CD4-positive, alpha-beta memory T cell (primary cell): ENCODE measurements at regions not wholly inside any gene's neighbourhood (a gene's known extent, or its start where the extent isn't known, plus 50 kb on each side); places are given as distances from the start of the nearest gene placed in this dataset.
"Not testable (repeated sequence)": the region's sequence is repeated elsewhere in the genome, so short reads cannot be mapped to it uniquely, and the experiment has no call there.

Source experiments
- CTCF ChIA-PET: fragments of 350-600 bp; sonication (Branson Sonifier 250); formaldehyde crosslinking; loops from one replicate; lab custom pipeline; 2021; ENCODE audit warnings: inconsistent platforms; ENCODE audit not compliant: partially characterized antibody; lab: Charles Lee
- POLR2A ChIA-PET: fragments of 350-600 bp; sonication (Branson Sonifier 250); formaldehyde crosslinking; loops from one replicate; lab custom pipeline; 2021; ENCODE audit not compliant: partially characterized antibody; lab: Charles Lee
- DNase-seq, 5 donors: peaks; one replicate each; pipeline versions ENCODE4 v3.0.0 to v3.0.0-alpha.2; 2020 to 2022; ENCODE audit warnings: mixed read lengths in 1 of 5
- H3K27ac ChIP-seq: one replicate; pipeline ENCODE4 v1.7.0; 2013; ENCODE audit warnings: low read depth, low read length
- H3K27me3 ChIP-seq: 2 replicates; pipeline ENCODE4 v1.7.0; 2013; ENCODE audit warnings: mild to moderate bottlenecking, low read length, moderate library complexity; ENCODE audit not compliant: insufficient read depth
- H3K36me3 ChIP-seq: 2 replicates; pipeline ENCODE4 v1.7.0; 2013; ENCODE audit warnings: mild to moderate bottlenecking, low read length, moderate library complexity; ENCODE audit not compliant: insufficient read depth
- H3K4me1 ChIP-seq: 2 replicates; pipeline ENCODE4 v1.7.0; 2013; ENCODE audit warnings: mild to moderate bottlenecking, low read length, moderate library complexity; ENCODE audit not compliant: insufficient read depth
- H3K4me3 ChIP-seq, 2 donors: one replicate each; pipeline ENCODE4 v1.7.0; 2013; ENCODE audit warnings: low read length in 2 of 2, mild to moderate bottlenecking in 1 of 2
- H3K9me3 ChIP-seq, 2 donors: one replicate each; pipeline ENCODE4 v1.7.0; 2013; ENCODE audit warnings: low read length in 2 of 2, control low read depth in 1 of 2; ENCODE audit not compliant: control insufficient read depth in 1 of 2
- H3K27ac Mint-ChIP-seq, 7 donors: one replicate each; pipeline ENCODE4 v1.8.0; 2020 to 2021; ENCODE audit warnings: mixed read lengths in 7 of 7, mild to moderate bottlenecking in 6 of 7, inconsistent platforms in 3 of 7, moderate library complexity in 3 of 7
- H3K27me3 Mint-ChIP-seq, 2 donors: one replicate each; pipeline ENCODE4 v1.8.0; 2020 to 2021; ENCODE audit warnings: mixed read lengths in 2 of 2
- H3K36me3 Mint-ChIP-seq, 2 donors: one replicate each; pipeline ENCODE4 v1.8.0; 2020 to 2021; ENCODE audit warnings: mixed read lengths in 2 of 2, inconsistent platforms in 1 of 2, mild to moderate bottlenecking in 1 of 2
- H3K4me1 Mint-ChIP-seq, 4 donors: one replicate each; pipeline ENCODE4 v1.8.0; 2020 to 2021; ENCODE audit warnings: mixed read lengths in 4 of 4, mild to moderate bottlenecking in 1 of 4
- H3K4me3 Mint-ChIP-seq, 8 donors: one replicate each; pipeline ENCODE4 v1.8.0; 2020 to 2021; ENCODE audit warnings: mixed read lengths in 8 of 8, mild to moderate bottlenecking in 7 of 8, moderate library complexity in 6 of 8, inconsistent platforms in 3 of 8
- H3K9me3 Mint-ChIP-seq, 8 donors: one replicate each; pipeline ENCODE4 v1.8.0; 2020 to 2021; ENCODE audit warnings: mixed read lengths in 8 of 8, mild to moderate bottlenecking in 5 of 8, inconsistent platforms in 3 of 8, moderate library complexity in 1 of 8
- intact Hi-C: fragments of 100-400 bp; cut with micrococcal nuclease; formaldehyde crosslinking; loops from one replicate; pipeline ENCODE4 v1.15.1; 2023

- H3K27ac Mint-ChIP-seq, result no peak overlapping the region
- no peak overlapping the region for H3K4me3 Mint-ChIP-seq
- H3K27me3 Mint-ChIP-seq, result no peaks in the 10 kb centered on the region
- CTCF ChIA-PET, result interaction anchor here (1.3 kb wide), 1 partner anchor 9 kb away, joined by 5 read pairs; no protein-coding TSS in a partner anchor
- no peaks in the 10 kb centered on the region for H3K4me1 ChIP-seq
- H3K4me1 Mint-ChIP-seq, result no peaks in the 10 kb centered on the region
- no peaks in the 10 kb centered on the region for H3K27me3 ChIP-seq
- POLR2A ChIA-PET, result no interaction called here
- intact Hi-C loops, result no loop called here
- DNase-seq, result no peak
- H3K9me3 ChIP-seq, result no peaks in the 10 kb centered on the region
- no peaks in the 10 kb centered on the region for H3K36me3 ChIP-seq
- H3K4me3 ChIP-seq, result no peak overlapping the region
- no peak overlapping the region for H3K27ac ChIP-seq
- no peaks in the 10 kb centered on the region for H3K36me3 Mint-ChIP-seq
- peaks cover 0 to 10% (median 6%) of the 10 kb centered on the region in 8 donors for H3K9me3 Mint-ChIP-seq
These were observed 105.9 kb downstream of the CDC14C start for GRCh38 chr7:49030221-49030620.

GRCh38 chr7:49033140-49033539 is 108.8 kb downstream of the CDC14C start:
- POLR2A ChIA-PET, H3K4me3 Mint-ChIP-seq, H3K36me3 Mint-ChIP-seq, H3K27me3 ChIP-seq, H3K27ac ChIP-seq, DNase-seq, H3K36me3 ChIP-seq, H3K4me1 ChIP-seq, H3K4me1 Mint-ChIP-seq, H3K27ac Mint-ChIP-seq, H3K4me3 ChIP-seq, CTCF ChIA-PET, H3K9me3 ChIP-seq, H3K27me3 Mint-ChIP-seq, intact Hi-C loops: not testable (repeated sequence)
- peaks cover 0 to 13% (median 6%) of the 10 kb centered on the region in 8 donors for H3K9me3 Mint-ChIP-seq

GRCh38 chr7:49037346-49038210 is 113.2 kb downstream of the CDC14C start:
- Mint-ChIP-seq H3K27ac (no peak overlapping the region), H3K9me3 (peaks cover 0 to 9% (median 6%) of the 10 kb centered on the region in 8 donors), H3K36me3 (no peaks in the 10 kb centered on the region), H3K4me3 (no peak overlapping the region), H3K4me1 (no peaks in the 10 kb centered on the region), H3K27me3 (no peaks in the 10 kb centered on the region)
- Histone ChIP-seq H3K4me3 (no peak overlapping the region), H3K4me1 (no peaks in the 10 kb centered on the region), H3K27me3 (no peaks in the 10 kb centered on the region), H3K27ac (no peak overlapping the region), H3K36me3 (no peaks in the 10 kb centered on the region), H3K9me3 (no peaks in the 10 kb centered on the region)
- ChIA-PET CTCF (no interaction called here), POLR2A (no interaction called here)
- DNase-seq, result no peak
- intact Hi-C loops, result no loop called here

GRCh38 chr7:49038821-49039358 is 114.5 kb downstream of the CDC14C start:
- peaks cover 0 to 9% (median 6%) of the 10 kb centered on the region in 8 donors for H3K9me3 Mint-ChIP-seq

GRCh38 chr7:49060743-49061142 is 136.4 kb downstream of the CDC14C start:
- no peak overlapping the region for H3K27ac Mint-ChIP-seq
- CTCF ChIA-PET, result no interaction called here

More at GRCh38 chr7:49038821-49039358, 114.5 kb downstream of the CDC14C start:
- DNase-seq, result no peak
- Mint-ChIP-seq H3K4me3 (no peak overlapping the region), H3K27ac (no peak overlapping the region), H3K4me1 (no peaks in the 10 kb centered on the region), H3K36me3 (no peaks in the 10 kb centered on the region), H3K27me3 (no peaks in the 10 kb centered on the region)
- ChIA-PET CTCF (no interaction called here), POLR2A (no interaction called here)
- no peak overlapping the region for H3K27ac ChIP-seq
- H3K4me1 ChIP-seq, result no peaks in the 10 kb centered on the region
- no peaks in the 10 kb centered on the region for H3K36me3 ChIP-seq
- no peak overlapping the region for H3K4me3 ChIP-seq
- no peaks in the 10 kb centered on the region for H3K27me3 ChIP-seq
- intact Hi-C loops, result no loop called here
- no peaks in the 10 kb centered on the region for H3K9me3 ChIP-seq

GRCh38 chr7:49074538-49074937 is 150.2 kb downstream of the CDC14C start:
- Histone ChIP-seq H3K27me3 (no peaks in the 10 kb centered on the region), H3K4me1 (no peaks in the 10 kb centered on the region), H3K9me3 (no peaks in the 10 kb centered on the region), H3K4me3 (no peak overlapping the region), H3K27ac (no peak overlapping the region), H3K36me3 (no peaks in the 10 kb centered on the region)
- Mint-ChIP-seq H3K27me3 (no peaks in the 10 kb centered on the region), H3K9me3 (peaks cover 0 to 7% (median 3%) of the 10 kb centered on the region in 8 donors), H3K4me3 (no peak overlapping the region), H3K27ac (no peak overlapping the region), H3K36me3 (no peaks in the 10 kb centered on the region), H3K4me1 (no peaks in the 10 kb centered on the region)
- DNase-seq, result no peak
- CTCF ChIA-PET, result no interaction called here
- intact Hi-C loops, result no loop called here
- POLR2A ChIA-PET, result no interaction called here

More at GRCh38 chr7:49060743-49061142, 136.4 kb downstream of the CDC14C start:
- intact Hi-C loops, result no loop called here
- H3K4me1 Mint-ChIP-seq, result no peaks in the 10 kb centered on the region
- no peak overlapping the region for H3K4me3 Mint-ChIP-seq
- H3K9me3 Mint-ChIP-seq, result peaks cover 0 to 18% (median 7%) of the 10 kb centered on the region in 8 donors
- Histone ChIP-seq H3K36me3 (no peaks in the 10 kb centered on the region), H3K27ac (no peak overlapping the region), H3K9me3 (no peaks in the 10 kb centered on the region), H3K27me3 (no peaks in the 10 kb centered on the region), H3K4me3 (no peak overlapping the region), H3K4me1 (no peaks in the 10 kb centered on the region)
- H3K27me3 Mint-ChIP-seq, result no peaks in the 10 kb centered on the region
- DNase-seq, result no peak
- POLR2A ChIA-PET, result no interaction called here
- no peaks in the 10 kb centered on the region for H3K36me3 Mint-ChIP-seq

GRCh38 chr7:49080896-49081475 is 156.6 kb downstream of the CDC14C start:
- intact Hi-C loops, result no loop called here
- ChIA-PET POLR2A (no interaction called here), CTCF (no interaction called here)
- H3K36me3 Mint-ChIP-seq, result no peaks in the 10 kb centered on the region
- no peaks in the 10 kb centered on the region for H3K27me3 ChIP-seq
- peaks cover 1 to 9% (median 4%) of the 10 kb centered on the region in 8 donors for H3K9me3 Mint-ChIP-seq
- DNase-seq, result no peak
- no peaks in the 10 kb centered on the region for H3K4me1 ChIP-seq
- H3K36me3 ChIP-seq, result no peaks in the 10 kb centered on the region
- no peak overlapping the region for H3K27ac ChIP-seq
- H3K9me3 ChIP-seq, result no peaks in the 10 kb centered on the region
- no peak overlapping the region for H3K4me3 ChIP-seq
- H3K27ac Mint-ChIP-seq, result no peak overlapping the region
- H3K4me1 Mint-ChIP-seq, result no peaks in the 10 kb centered on the region
- H3K27me3 Mint-ChIP-seq, result no peaks in the 10 kb centered on the region
- H3K4me3 Mint-ChIP-seq, result no peak overlapping the region
